ENCODE measurements at regions not wholly inside any gene's neighbourhood (a gene's known extent, or its start where the extent isn't known, plus 50 kb on each side); places are given as distances from the start of the nearest gene placed in this dataset.
"Not testable (repeated sequence)": the region's sequence is repeated elsewhere in the genome, so short reads cannot be mapped to it uniquely, and the experiment has no call there.

- no peak for DNase-seq (ENCODE audit: low read depth)
Observed at GRCh38 chr1:101185421-101185820, 51.4 kb upstream of the S1PR1 start.

- no peak for DNase-seq (ENCODE audit: low read depth)
Observed at GRCh38 chr1:101183388-101183699, 53.5 kb upstream of the S1PR1 start.

GRCh38 chr1:101182627-101183387 lies 54.0 kb upstream of the S1PR1 start:
- DNase-seq (ENCODE audit: low read depth) = no peak

- no peak for DNase-seq (ENCODE audit: low read depth)
Observed at GRCh38 chr1:101181930-101182329, 54.9 kb upstream of the S1PR1 start.

- DNase-seq (ENCODE audit: low read depth) = no peak
Observed at GRCh38 chr1:101178688-101179491, 57.9 kb upstream of the S1PR1 start.

GRCh38 chr1:101178341-101178687 lies 58.5 kb upstream of the S1PR1 start:
- no peak for DNase-seq (ENCODE audit: low read depth)

- DNase-seq (ENCODE audit: low read depth) = no peak
Observed at GRCh38 chr1:101175886-101176285, 60.9 kb upstream of the S1PR1 start.

GRCh38 chr1:101175466-101175865 lies 61.4 kb upstream of the S1PR1 start:
- DNase-seq (ENCODE audit: low read depth) = no peak

- no peak for DNase-seq (ENCODE audit: low read depth)
Observed at GRCh38 chr1:101174722-101175121, 62.1 kb upstream of the S1PR1 start.

- DNase-seq (ENCODE audit: low read depth) = not testable (repeated sequence)
Observed at GRCh38 chr1:101174298-101174697, 62.5 kb upstream of the S1PR1 start.

- no peak for DNase-seq (ENCODE audit: low read depth)
Observed at GRCh38 chr1:101170506-101171050, 66.2 kb upstream of the S1PR1 start.

GRCh38 chr1:101167891-101168290 lies 68.9 kb upstream of the S1PR1 start:
- no peak for DNase-seq (ENCODE audit: low read depth)

- DNase-seq (ENCODE audit: low read depth) = no peak
Observed at GRCh38 chr1:101166583-101167120, 70.2 kb upstream of the S1PR1 start.

- no peak for DNase-seq (ENCODE audit: low read depth)
Observed at GRCh38 chr1:101165954-101166353, 70.9 kb upstream of the S1PR1 start.

GRCh38 chr1:101165532-101165931 lies 71.3 kb upstream of the S1PR1 start:
- no peak for DNase-seq (ENCODE audit: low read depth)

GRCh38 chr1:101164776-101165175 lies 72.0 kb upstream of the S1PR1 start:
- no peak for DNase-seq (ENCODE audit: low read depth)

GRCh38 chr1:101162736-101163735 lies 73.8 kb upstream of the S1PR1 start:
- DNase-seq (ENCODE audit: low read depth) = no peak

GRCh38 chr1:101162300-101162699 lies 74.5 kb upstream of the S1PR1 start:
- no peak for DNase-seq (ENCODE audit: low read depth)

- no peak for DNase-seq (ENCODE audit: low read depth)
Observed at GRCh38 chr1:101161619-101162018, 75.2 kb upstream of the S1PR1 start.

GRCh38 chr1:101158424-101158823 lies 78.4 kb upstream of the S1PR1 start:
- DNase-seq (ENCODE audit: low read depth) = no peak

- DNase-seq (ENCODE audit: low read depth) = no peak
Observed at GRCh38 chr1:101154547-101154946, 82.3 kb upstream of the S1PR1 start.

GRCh38 chr1:101153692-101154091 lies 83.1 kb upstream of the S1PR1 start:
- DNase-seq (ENCODE audit: low read depth) = no peak
